ENCODE measurements at regions not wholly inside any gene's neighbourhood (a gene's known extent, or its start where the extent isn't known, plus 50 kb on each side); places are given as distances from the start of the nearest gene placed in this dataset.

DNA sequence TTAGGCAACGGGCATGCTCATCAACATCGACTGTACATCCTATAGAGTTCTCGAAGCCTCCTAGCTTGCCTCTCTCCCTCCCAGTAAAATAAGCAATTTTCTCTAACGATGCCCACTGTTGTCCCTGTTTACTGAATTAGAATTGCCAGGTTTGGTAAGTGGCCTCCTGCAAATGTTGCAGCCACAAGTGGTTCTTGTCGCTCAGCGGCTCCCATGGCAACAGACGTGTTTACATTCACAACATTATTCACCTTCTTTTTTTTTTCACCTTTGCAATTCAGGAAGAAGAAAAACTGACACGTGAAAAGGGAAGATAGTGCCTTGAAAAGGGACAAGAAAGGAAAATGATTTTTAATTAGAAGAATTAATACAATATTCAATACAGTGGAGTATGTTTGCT is 100.9 kb upstream of the PKP2 start:
- intact Hi-C loops (cut with micrococcal nuclease; ENCODE audit: unreplicated experiment): no loop called here
- no peaks in the 10 kb centered on the region for H3K9me3 ChIP-seq (ENCODE audit: low read depth, low read length, poor library complexity, severe bottlenecking)
- POLR2A ChIA-PET (ENCODE audit: low non-redundant PET): no interaction called here
- no peaks in the 10 kb centered on the region for H3K27me3 ChIP-seq (replicated peaks; ENCODE audit: insufficient read depth, low read depth, low read length, poor library complexity)
- H3K4me1 ChIP-seq (ENCODE audit: insufficient read depth, low read length, poor library complexity, severe bottlenecking): no peaks in the 10 kb centered on the region
- no peaks in the 10 kb centered on the region for H3K36me3 ChIP-seq (ENCODE audit: insufficient read depth, low read length, poor library complexity, severe bottlenecking)
- DNase-seq (ENCODE audit: low spot score): no peak
- H3K4me3 ChIP-seq (ENCODE audit: low read depth, low read length, poor library complexity, severe bottlenecking): no peak overlapping the region
- CTCF ChIA-PET: no interaction called here
- TF ChIP-seq, protein P1, sequence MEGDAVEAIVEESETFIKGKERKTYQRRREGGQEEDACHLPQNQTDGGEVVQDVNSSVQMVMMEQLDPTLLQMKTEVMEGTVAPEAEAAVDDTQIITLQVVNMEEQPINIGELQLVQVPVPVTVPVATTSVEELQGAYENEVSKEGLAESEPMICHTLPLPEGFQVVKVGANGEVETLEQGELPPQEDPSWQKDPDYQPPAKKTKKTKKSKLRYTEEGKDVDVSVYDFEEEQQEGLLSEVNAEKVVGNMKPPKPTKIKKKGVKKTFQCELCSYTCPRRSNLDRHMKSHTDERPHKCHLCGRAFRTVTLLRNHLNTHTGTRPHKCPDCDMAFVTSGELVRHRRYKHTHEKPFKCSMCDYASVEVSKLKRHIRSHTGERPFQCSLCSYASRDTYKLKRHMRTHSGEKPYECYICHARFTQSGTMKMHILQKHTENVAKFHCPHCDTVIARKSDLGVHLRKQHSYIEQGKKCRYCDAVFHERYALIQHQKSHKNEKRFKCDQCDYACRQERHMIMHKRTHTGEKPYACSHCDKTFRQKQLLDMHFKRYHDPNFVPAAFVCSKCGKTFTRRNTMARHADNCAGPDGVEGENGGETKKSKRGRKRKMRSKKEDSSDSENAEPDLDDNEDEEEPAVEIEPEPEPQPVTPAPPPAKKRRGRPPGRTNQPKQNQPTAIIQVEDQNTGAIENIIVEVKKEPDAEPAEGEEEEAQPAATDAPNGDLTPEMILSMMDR (conservative IDR thresholded peaks at IDR 0.05; ENCODE audit: low read depth, low read length): no peak
- no peak for TF ChIP-seq EZH2 (IDR thresholded peaks at IDR 0.05; ENCODE audit: borderline replicate concordance, low read depth, low read length, poor library complexity, severe bottlenecking)
- BruUV-seq (replicated peaks): no TSS peak
- H3K27ac ChIP-seq (ENCODE audit: low read depth, low read length, poor library complexity, severe bottlenecking): no peak overlapping the region

DNA sequence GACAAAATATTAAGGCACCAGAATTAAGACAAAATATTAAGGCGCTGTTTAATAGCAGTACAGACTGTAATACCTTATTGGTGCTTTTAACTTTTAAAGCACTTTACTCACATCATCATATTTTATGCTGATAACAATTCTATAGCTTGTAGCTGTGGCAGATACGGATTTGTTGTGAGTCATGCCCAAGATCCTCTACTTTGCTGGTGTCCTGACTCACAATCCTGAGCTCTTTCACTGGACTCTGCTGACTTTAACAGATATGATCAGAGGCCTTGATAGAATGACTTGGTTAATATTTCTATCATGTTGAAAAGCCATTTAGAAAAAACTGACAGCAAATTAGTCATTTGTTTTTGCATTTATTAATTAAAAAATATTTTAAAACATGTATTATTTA is 99.0 kb upstream of the PKP2 start:
- H3K27me3 ChIP-seq (replicated peaks; ENCODE audit: insufficient read depth, low read depth, low read length, poor library complexity): no peaks in the 10 kb centered on the region
- no peaks in the 10 kb centered on the region for H3K9me3 ChIP-seq (ENCODE audit: low read depth, low read length, poor library complexity, severe bottlenecking)
- ChIA-PET POLR2A (ENCODE audit: low non-redundant PET) (no interaction called here), CTCF (no interaction called here)
- BruUV-seq (replicated peaks): no TSS peak
- TF ChIP-seq EZH2 (IDR thresholded peaks at IDR 0.05; ENCODE audit: borderline replicate concordance, low read depth, low read length, poor library complexity, severe bottlenecking): no peak
- TF ChIP-seq, protein P1 (conservative IDR thresholded peaks at IDR 0.05; ENCODE audit: low read depth, low read length): no peak
- no peak overlapping the region for H3K4me3 ChIP-seq (ENCODE audit: low read depth, low read length, poor library complexity, severe bottlenecking)
- no peaks in the 10 kb centered on the region for H3K36me3 ChIP-seq (ENCODE audit: insufficient read depth, low read length, poor library complexity, severe bottlenecking)
- intact Hi-C loops (cut with micrococcal nuclease; ENCODE audit: unreplicated experiment): no loop called here
- no peak overlapping the region for H3K27ac ChIP-seq (ENCODE audit: low read depth, low read length, poor library complexity, severe bottlenecking)
- DNase-seq (ENCODE audit: low spot score): no peak
- H3K4me1 ChIP-seq (ENCODE audit: insufficient read depth, low read length, poor library complexity, severe bottlenecking): no peaks in the 10 kb centered on the region

DNA sequence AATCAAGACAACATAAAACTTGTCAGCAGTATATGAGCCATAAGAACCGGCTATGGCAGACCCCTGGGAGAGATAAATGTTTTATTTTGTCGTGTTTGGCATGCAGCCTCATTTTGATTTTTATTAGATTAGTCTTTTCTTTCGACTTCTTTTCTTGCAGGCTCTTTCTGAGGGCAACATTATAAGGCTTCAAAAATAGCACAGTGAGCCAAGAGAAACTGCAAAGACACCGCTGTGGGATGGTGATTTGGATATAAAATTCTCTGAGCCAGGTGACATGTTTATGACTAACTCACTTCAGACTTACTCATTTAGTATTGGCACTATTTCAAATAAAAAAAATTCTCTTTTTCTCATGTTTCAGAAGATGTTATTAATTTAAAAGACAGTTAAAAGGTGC is 96.8 kb upstream of the PKP2 start:
- ChIA-PET POLR2A (ENCODE audit: low non-redundant PET) (no interaction called here), CTCF (no interaction called here)
- no peaks in the 10 kb centered on the region for H3K4me1 ChIP-seq (ENCODE audit: insufficient read depth, low read length, poor library complexity, severe bottlenecking)
- BruUV-seq (replicated peaks): no TSS peak
- intact Hi-C loops (cut with micrococcal nuclease; ENCODE audit: unreplicated experiment): no loop called here
- H3K27me3 ChIP-seq (replicated peaks; ENCODE audit: insufficient read depth, low read depth, low read length, poor library complexity): peaks cover 7% of the 10 kb centered on the region
- no peak overlapping the region for H3K27ac ChIP-seq (ENCODE audit: low read depth, low read length, poor library complexity, severe bottlenecking)
- no peak for TF ChIP-seq EZH2 (IDR thresholded peaks at IDR 0.05; ENCODE audit: borderline replicate concordance, low read depth, low read length, poor library complexity, severe bottlenecking)
- TF ChIP-seq, protein P1 (conservative IDR thresholded peaks at IDR 0.05; ENCODE audit: low read depth, low read length): no peak
- H3K4me3 ChIP-seq (ENCODE audit: low read depth, low read length, poor library complexity, severe bottlenecking): no peak overlapping the region
- no peaks in the 10 kb centered on the region for H3K9me3 ChIP-seq (ENCODE audit: low read depth, low read length, poor library complexity, severe bottlenecking)
- no peaks in the 10 kb centered on the region for H3K36me3 ChIP-seq (ENCODE audit: insufficient read depth, low read length, poor library complexity, severe bottlenecking)
- DNase-seq (ENCODE audit: low spot score): no peak

All from A673 (cell line).